K562 (cell line): ENCODE measurements at regions not wholly inside any gene's neighbourhood (a gene's known extent, or its start where the extent isn't known, plus 50 kb on each side); places are given as distances from the start of the nearest gene placed in this dataset.

Experiments
- ATAC-seq: fragments of 200-7000 bp; cut with Tn5 transposase; 3 replicates; pipeline ENCODE4 v1.9.1; 2020; ENCODE audit warnings: moderate library complexity
- BruUV-seq: library from RNA; stranded (reverse); fragments of 400-500 nt; replicated peaks from 2 replicates; lab custom pipeline; 2021; lab: Mats Ljungman, UMichigan
- CTCF ChIA-PET: fragments of 300-600 bp; formaldehyde crosslinking; extraction: SDS; loops from one replicate; lab custom pipeline; 2021; ENCODE audit warnings: low intra/inter-chr PET ratio; lab: Yijun Ruan, JAX
- POLR2A ChIA-PET: fragments of 300-600, 350-650 bp; sonication (Branson Sonifier 250); formaldehyde crosslinking; extraction: SDS; loops from one replicate; lab custom pipeline; 2021; ENCODE audit warnings: antibody characterized with exemption, inconsistent platforms; lab: Yijun Ruan, JAX
- DNase-seq, 4 experiments: peaks; one replicate each; pipeline versions ENCODE4 v3.0.0 to v3.0.0-alpha.2; 2011 to 2018; ENCODE audit warnings: low spot score in 3 of 4, mixed read lengths in 3 of 4; ENCODE audit errors: extremely low read depth in 1 of 4
- FAIRE-seq: peaks from 2 replicates; lab custom pipeline; 2011; peaks lifted over from hg19 to GRCh38; lab: Jason Lieb, UNC
- H2AFZ ChIP-seq: 2 replicates; pipeline ENCODE4 v1.6.0; 2011; ENCODE audit warnings: low read depth, low read length, control low read depth, inconsistent platforms
- H3K27ac ChIP-seq: fragments of 200-600 bp; 3 replicates; pipeline ENCODE4 v1.8.0; 2011; ENCODE audit warnings: low read depth, mild to moderate bottlenecking, control low read depth, inconsistent platforms, low read length, moderate library complexity, mixed read lengths; ENCODE audit errors: extremely low read depth
- H3K27me3 ChIP-seq, 2 experiments: fragments of 300-600 bp in 1 of 2; 2 replicates in 1 of 2; 3 replicates in 1 of 2; pipeline versions ENCODE4 v1.6.0 to v1.8.0; 2011; ENCODE audit warnings: inconsistent platforms in 2 of 2, low read length in 2 of 2, mild to moderate bottlenecking in 1 of 2, mixed read lengths in 1 of 2, moderate library complexity in 1 of 2; ENCODE audit not compliant: control insufficient read depth in 2 of 2, insufficient read depth in 2 of 2
- H3K36me3 ChIP-seq: fragments of 300-600 bp; 3 replicates; pipeline ENCODE4 v1.8.0; 2011; ENCODE audit warnings: mild to moderate bottlenecking, low read length, inconsistent platforms; ENCODE audit not compliant: control insufficient read depth, insufficient read depth
- H3K4me1 ChIP-seq, 2 experiments: fragments of 200-600 bp in 1 of 2; replicated peaks in 1 of 2; 2 replicates in 1 of 2; 3 replicates in 1 of 2; pipeline versions ENCODE4 v1.5.1 to v1.8.0; 2011; ENCODE audit warnings: inconsistent platforms in 2 of 2, low read length in 2 of 2, mild to moderate bottlenecking in 1 of 2, mixed read lengths in 1 of 2, moderate library complexity in 1 of 2; ENCODE audit not compliant: control insufficient read depth in 2 of 2, insufficient read depth in 2 of 2
- H3K4me2 ChIP-seq: 2 replicates; pipeline ENCODE4 v1.6.1; 2011; ENCODE audit warnings: low read length, control low read depth, inconsistent platforms, mixed read lengths; ENCODE audit not compliant: insufficient read depth
- H3K4me3 ChIP-seq: fragments of 200-600 bp; sonication (generic), shearing (Covaris generic); 2 replicates; pipeline ENCODE4 v1.5.1; 2016; ENCODE audit warnings: control low read depth, inconsistent platforms
- H3K79me2 ChIP-seq: fragments of 200-600 bp; 3 replicates; pipeline ENCODE4 v1.8.0; 2011; ENCODE audit warnings: low read length, inconsistent platforms; ENCODE audit not compliant: control insufficient read depth, insufficient read depth
- H3K9ac ChIP-seq, 2 experiments: 2 replicates each; pipeline versions ENCODE4 v1.6.0 to v1.6.1; 2011; ENCODE audit warnings: low read depth in 2 of 2, low read length in 2 of 2, control low read depth in 1 of 2, inconsistent platforms in 1 of 2, mild to moderate bottlenecking in 1 of 2, mixed read lengths in 1 of 2; ENCODE audit not compliant: insufficient read depth in 1 of 2
- H3K9me1 ChIP-seq: one replicate; pipeline ENCODE4 v1.6.0; 2011; ENCODE audit warnings: inconsistent platforms, mild to moderate bottlenecking, low read length, moderate library complexity; ENCODE audit not compliant: control insufficient read depth, insufficient read depth
- H3K9me3 ChIP-seq: replicated peaks from 2 replicates; pipeline ENCODE4 v1.5.1; 2011; ENCODE audit warnings: low read depth, low read length, inconsistent platforms; ENCODE audit not compliant: control insufficient read depth, insufficient read depth
- H4K20me1 ChIP-seq: replicated peaks from 2 replicates; pipeline ENCODE4 v1.6.1; 2011; ENCODE audit warnings: low read length, inconsistent platforms, mixed read lengths; ENCODE audit not compliant: control insufficient read depth, insufficient read depth
- CBX5 ChIP-seq: IDR thresholded peaks from 2 replicates; pipeline ENCODE4 v1.6.1; 2014; ENCODE audit warnings: low read depth, borderline replicate concordance
- EGR1 ChIP-seq: fragments of 450-650 bp; conservative IDR thresholded peaks from 2 replicates; pipeline ENCODE4 v1.6.1; 2017; ENCODE audit warnings: mild to moderate bottlenecking
- HNRNPH1 ChIP-seq: fragments of 200-400 bp; formaldehyde crosslinking; optimal IDR thresholded peaks from 2 replicates; pipeline ENCODE3; 2017; ENCODE audit warnings: low read depth, mild to moderate bottlenecking, low read length, moderate library complexity
- ZNF398 ChIP-seq: fragments of 250-450 bp; sonication (Bioruptor Pico); IDR thresholded peaks from 2 replicates; pipeline ENCODE4 v1.8.0; 2021; ENCODE audit warnings: moderate library complexity, mild to moderate bottlenecking, inconsistent platforms
- ZNF512 ChIP-seq: IDR thresholded peaks from 2 replicates; pipeline ENCODE4 v1.6.1; 2016; ENCODE audit warnings: missing genetic modification characterization, missing compliant biosample characterization
- ZNF668 ChIP-seq: fragments of 250-450 bp; sonication (Bioruptor Pico); IDR thresholded peaks from 2 replicates; pipeline ENCODE4 v1.8.0; 2022; ENCODE audit warnings: mild to moderate bottlenecking, inconsistent platforms
- WGBS: fragments of 100-300 bp; shearing (Covaris generic); methylation state at CpG from one replicate; pipeline ENCODE4 v1.1.6; 2016; ENCODE audit warnings: low coverage, mixed read lengths; ENCODE audit not compliant: insufficient coverage; ENCODE audit errors: missing lambda C conversion rate; 5-methylcytosine and 5-hydroxymethylcytosine counted together
- in situ Hi-C: fragments of 300-500 bp; cut with MboI; formaldehyde crosslinking; loops from 4 replicates; pipeline ENCODE4 v1.15.0; 2018; ENCODE audit warnings: inconsistent platforms, mixed read lengths
- intact Hi-C: fragments of 100-400 bp; cut with micrococcal nuclease; formaldehyde crosslinking; loops from 2 replicates; pipeline ENCODE4 v1.14.2; 2022

- H3K79me2 ChIP-seq: no peaks in the 10 kb centered on the region
- no peaks in the 10 kb centered on the region for H4K20me1 ChIP-seq
- H3K27ac ChIP-seq: no peak overlapping the region
- ATAC-seq: no peak
- BruUV-seq: no TSS peak
- H3K9ac ChIP-seq: no peak overlapping the region
- 7% methylated on average over 8 of the region's 12 CpGs for WGBS
- H3K9me3 ChIP-seq: no peaks in the 10 kb centered on the region
- H3K9me1 ChIP-seq: no peaks in the 10 kb centered on the region
- no peaks in the 10 kb centered on the region for H3K36me3 ChIP-seq
- in situ Hi-C loops: loop anchor here (25.0 kb wide), 1 partner anchor 538 kb away; no protein-coding TSS in a partner anchor
- DNase-seq: no peak
- ChIA-PET CTCF (no interaction called here), POLR2A (no interaction called here)
- H2AFZ ChIP-seq: no peak overlapping the region
- H3K27me3 ChIP-seq: peaks cover 0 to 4% of the 10 kb centered on the region in 2 experiments; a peak in 2 of 5 replicates
- no peak for FAIRE-seq
- no peak overlapping the region for H3K4me2 ChIP-seq
- no peak overlapping the region for H3K4me3 ChIP-seq
- intact Hi-C loops: no loop called here
- no peak for TF ChIP-seq ZNF668 (CRISPR knock-in tag)
- no peak for TF ChIP-seq ZNF512
- TF ChIP-seq ZNF398 (CRISPR knock-in tag): no peak
- TF ChIP-seq CBX5: no peak
- no peak for TF ChIP-seq EGR1
- TF ChIP-seq HNRNPH1: no peak
- H3K4me1 ChIP-seq: no peaks in the 10 kb centered on the region
Measured at GRCh38 chr2:216974321-216975302, 114.7 kb upstream of the TNP1 start.
